GM18520 (cell line): ENCODE measurements at regions not wholly inside any gene's neighbourhood (a gene's known extent, or its start where the extent isn't known, plus 50 kb on each side); places are given as distances from the start of the nearest gene placed in this dataset.

Source experiments
- ATAC-seq: cut with Tn5 transposase; IDR thresholded peaks from one replicate; pipeline ENCODE4 v1.9.1; 2021; ENCODE audit not compliant: unreplicated experiment

- ATAC-seq, result no peak
These were observed 165.0 kb downstream of the HEPH start for GRCh38 chrX:66328950-66329596.

GRCh38 chrX:66360894-66361293 is 196.8 kb downstream of the HEPH start:
- no peak for ATAC-seq

GRCh38 chrX:66384722-66385121 is 220.7 kb downstream of the HEPH start:
- no peak for ATAC-seq

GRCh38 chrX:66399273-66399672 is 235.2 kb downstream of the HEPH start:
- no peak for ATAC-seq

- no peak for ATAC-seq
These were observed 236.7 kb downstream of the EDA2R start for GRCh38 chrX:66402165-66402564.

GRCh38 chrX:66408507-66408906 is 230.4 kb downstream of the EDA2R start:
- peak; percentile 68 for ATAC-seq

GRCh38 chrX:66410806-66411205 is 228.1 kb downstream of the EDA2R start:
- no peak for ATAC-seq
